AG04450 (cell line): ENCODE measurements at regions not wholly inside any gene's neighbourhood (a gene's known extent, or its start where the extent isn't known, plus 50 kb on each side); places are given as distances from the start of the nearest gene placed in this dataset.

Experiments
- CTCF ChIA-PET: fragments of 300-600, 350-600 bp; formaldehyde crosslinking; extraction: SDS; loops from one replicate; lab custom pipeline; 2022; ENCODE audit warnings: antibody characterized with exemption, inconsistent platforms; lab: Charles Lee
- POLR2A ChIA-PET: fragments of 350-600 bp; formaldehyde crosslinking; extraction: SDS; loops from one replicate; lab custom pipeline; 2021; ENCODE audit warnings: antibody characterized with exemption, inconsistent platforms; lab: Yijun Ruan, JAX
- DNase-seq: peaks from one replicate; pipeline ENCODE4 v3.0.0-alpha.2; 2011; ENCODE audit warnings: low read depth, low spot score
- H3K27ac ChIP-seq: one replicate; pipeline ENCODE4 v1.5.1; 2012; ENCODE audit warnings: low read depth, low read length, control low read depth
- H3K27me3 ChIP-seq: one replicate; pipeline ENCODE4 v1.6.0; 2012; ENCODE audit warnings: low read length; ENCODE audit not compliant: control insufficient read depth, insufficient read depth
- H3K4me3 ChIP-seq: 2 replicates; pipeline ENCODE4 v1.5.1; 2011; ENCODE audit warnings: mild to moderate bottlenecking, low read depth, low read length, control low read depth
- H3K9me3 ChIP-seq: 2 replicates; pipeline ENCODE4 v1.5.1; 2012; ENCODE audit warnings: low read length; ENCODE audit not compliant: control insufficient read depth, insufficient read depth
- TF ChIP-seq, protein P1 (sequence below): IDR thresholded peaks from 2 replicates; pipeline ENCODE4 v1.5.1; 2011; ENCODE audit warnings: low read depth, low read length, control low read depth, inconsistent platforms

DNA sequence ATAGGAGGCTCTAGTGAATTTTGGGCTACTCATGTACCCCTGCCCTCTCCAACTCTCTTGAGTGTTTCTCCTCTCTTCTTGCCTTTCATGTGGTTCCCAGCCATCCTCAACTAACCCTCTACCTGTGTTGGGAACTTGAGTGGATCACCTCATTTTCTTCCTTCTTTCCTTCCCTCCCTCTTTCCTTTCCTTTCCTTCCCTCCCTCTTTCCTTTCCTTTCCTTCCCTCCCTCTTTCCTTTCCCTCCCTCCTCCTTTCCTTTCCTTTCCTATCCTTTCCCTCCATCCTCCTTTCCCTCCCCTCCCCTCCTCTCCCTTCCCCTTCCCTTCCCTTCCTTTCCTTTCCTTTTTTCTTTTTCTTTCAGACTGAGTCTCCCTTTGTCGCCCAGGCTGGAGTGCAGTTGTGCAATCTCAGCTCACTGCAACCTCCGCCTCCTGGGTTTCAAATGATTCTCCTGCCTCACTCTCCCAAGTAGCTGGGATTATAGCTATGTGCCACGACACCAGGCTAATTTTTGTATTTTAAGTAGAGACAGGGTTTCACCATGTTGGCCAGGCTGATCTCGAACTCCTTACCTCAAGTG is 63.8 kb downstream of the BTBD3 start:
- Histone ChIP-seq H3K27ac (no peak overlapping the region), H3K27me3 (peaks cover 7% of the 10 kb centered on the region), H3K9me3 (no peaks in the 10 kb centered on the region), H3K4me3 (no peak overlapping the region)
- CTCF ChIA-PET = no interaction called here
- TF ChIP-seq, protein P1, sequence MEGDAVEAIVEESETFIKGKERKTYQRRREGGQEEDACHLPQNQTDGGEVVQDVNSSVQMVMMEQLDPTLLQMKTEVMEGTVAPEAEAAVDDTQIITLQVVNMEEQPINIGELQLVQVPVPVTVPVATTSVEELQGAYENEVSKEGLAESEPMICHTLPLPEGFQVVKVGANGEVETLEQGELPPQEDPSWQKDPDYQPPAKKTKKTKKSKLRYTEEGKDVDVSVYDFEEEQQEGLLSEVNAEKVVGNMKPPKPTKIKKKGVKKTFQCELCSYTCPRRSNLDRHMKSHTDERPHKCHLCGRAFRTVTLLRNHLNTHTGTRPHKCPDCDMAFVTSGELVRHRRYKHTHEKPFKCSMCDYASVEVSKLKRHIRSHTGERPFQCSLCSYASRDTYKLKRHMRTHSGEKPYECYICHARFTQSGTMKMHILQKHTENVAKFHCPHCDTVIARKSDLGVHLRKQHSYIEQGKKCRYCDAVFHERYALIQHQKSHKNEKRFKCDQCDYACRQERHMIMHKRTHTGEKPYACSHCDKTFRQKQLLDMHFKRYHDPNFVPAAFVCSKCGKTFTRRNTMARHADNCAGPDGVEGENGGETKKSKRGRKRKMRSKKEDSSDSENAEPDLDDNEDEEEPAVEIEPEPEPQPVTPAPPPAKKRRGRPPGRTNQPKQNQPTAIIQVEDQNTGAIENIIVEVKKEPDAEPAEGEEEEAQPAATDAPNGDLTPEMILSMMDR = no peak
- POLR2A ChIA-PET = no interaction called here
- no peak for DNase-seq

DNA sequence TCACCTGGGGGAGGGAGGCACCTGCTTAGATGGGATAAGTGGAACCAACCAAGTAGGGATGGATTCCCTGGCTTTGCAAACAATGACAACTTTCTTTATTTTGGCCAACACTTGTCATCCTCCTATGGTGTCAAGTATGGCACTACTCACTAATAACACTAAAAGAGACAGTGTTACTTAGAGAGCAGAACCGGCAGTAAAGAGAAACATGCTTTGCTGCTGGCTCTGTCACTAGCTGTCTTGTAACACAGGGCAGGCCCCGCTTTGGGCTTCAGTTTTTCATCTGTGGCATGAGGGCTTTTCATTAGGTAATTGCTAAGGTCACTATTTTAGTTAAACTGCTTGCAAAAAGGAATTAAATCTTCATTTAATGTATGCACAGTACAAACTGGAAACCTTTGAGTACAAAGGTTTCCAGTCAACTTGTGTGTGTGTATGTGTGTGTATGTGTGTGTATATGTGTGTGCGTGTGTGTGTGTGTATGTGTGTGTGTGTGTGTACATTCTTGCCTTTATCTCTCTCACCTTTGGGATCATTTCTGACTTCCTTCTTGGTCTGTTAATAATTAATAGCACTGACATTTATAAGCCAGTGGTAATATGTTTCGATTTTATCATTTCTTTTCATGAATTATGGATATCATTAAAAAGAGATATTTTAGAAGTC is 64.7 kb downstream of the BTBD3 start:
- no peak for DNase-seq
- POLR2A ChIA-PET = no interaction called here
- Histone ChIP-seq H3K4me3 (no peak overlapping the region), H3K27ac (no peak overlapping the region), H3K27me3 (peaks cover 7% of the 10 kb centered on the region), H3K9me3 (no peaks in the 10 kb centered on the region)
- CTCF ChIA-PET = no interaction called here
- TF ChIP-seq, protein P1 = no peak

DNA sequence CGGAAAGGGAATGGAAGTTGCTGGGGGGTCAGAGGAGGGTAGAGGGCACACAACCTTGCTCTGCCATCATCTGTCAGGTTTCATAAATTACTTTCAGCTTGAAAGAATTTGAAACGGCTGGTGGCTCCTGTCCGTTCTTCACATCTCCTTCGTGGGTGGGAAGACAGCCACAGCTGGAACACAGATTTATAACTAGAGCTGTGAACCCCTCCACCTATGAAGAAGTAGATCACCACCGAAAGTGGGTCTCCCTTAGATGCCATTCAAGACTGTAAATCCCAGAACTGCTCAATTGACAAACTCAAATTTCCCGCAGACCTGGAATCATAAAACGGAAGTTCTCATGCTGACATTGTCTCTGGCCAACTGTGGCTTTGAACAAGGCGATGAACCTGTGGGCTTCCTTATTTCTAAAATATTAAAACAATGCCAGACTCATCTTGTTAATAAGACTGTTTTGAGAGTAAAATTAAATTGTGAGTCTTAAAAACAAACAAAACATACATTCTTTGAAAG is 65.3 kb downstream of the BTBD3 start:
- ChIA-PET CTCF (no interaction called here), POLR2A (no interaction called here)
- no peak for DNase-seq
- TF ChIP-seq, protein P1 = no peak
- Histone ChIP-seq H3K9me3 (no peaks in the 10 kb centered on the region), H3K4me3 (no peak overlapping the region), H3K27me3 (peaks cover 7% of the 10 kb centered on the region), H3K27ac (no peak overlapping the region)

DNA sequence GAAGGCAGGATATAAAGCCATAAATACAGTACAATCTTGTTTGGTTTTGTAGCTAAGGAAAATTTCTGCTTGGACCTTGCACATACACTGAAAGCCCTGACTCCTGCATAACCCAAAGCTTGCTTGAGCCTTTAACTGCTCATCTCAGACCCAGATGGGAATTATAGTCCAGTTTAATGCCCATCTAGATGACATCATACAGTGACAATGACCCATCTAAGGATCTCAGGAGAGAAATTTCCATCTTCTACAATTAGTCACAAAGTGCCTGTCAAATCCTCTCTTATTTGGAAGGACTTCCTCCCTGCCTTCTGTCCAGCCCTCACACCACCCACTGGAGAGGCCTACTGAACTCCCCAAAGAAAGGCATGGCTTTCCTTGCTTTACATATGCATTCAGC is 69.3 kb downstream of the BTBD3 start:
- Histone ChIP-seq H3K9me3 (no peaks in the 10 kb centered on the region), H3K27ac (no peak overlapping the region), H3K27me3 (peaks cover 3% of the 10 kb centered on the region), H3K4me3 (no peak overlapping the region)
- ChIA-PET CTCF (no interaction called here), POLR2A (no interaction called here)
- DNase-seq = no peak
- TF ChIP-seq, protein P1 = no peak

DNA sequence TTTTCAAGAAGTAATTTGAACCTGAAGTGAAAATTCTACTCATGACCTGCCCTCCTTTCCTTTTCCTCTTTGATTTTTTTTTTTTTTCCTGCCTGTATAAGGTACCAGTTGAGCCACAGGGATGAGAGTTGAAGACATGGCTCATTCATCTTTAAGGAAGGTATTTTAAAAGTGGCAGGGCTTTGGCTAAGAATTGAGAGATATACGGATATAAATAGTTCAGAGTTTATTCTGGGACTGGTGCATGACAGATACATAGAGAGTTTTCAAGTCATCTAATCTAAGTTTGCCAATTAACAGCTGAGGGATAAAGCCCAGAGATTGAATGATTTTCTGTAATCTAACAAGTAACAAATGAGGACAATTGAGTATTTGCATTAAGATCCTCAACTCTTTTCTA is 69.8 kb downstream of the BTBD3 start:
- Histone ChIP-seq H3K27ac (no peak overlapping the region), H3K9me3 (no peaks in the 10 kb centered on the region), H3K4me3 (no peak overlapping the region), H3K27me3 (no peaks in the 10 kb centered on the region)
- DNase-seq = no peak
- ChIA-PET POLR2A (no interaction called here), CTCF (no interaction called here)
- TF ChIP-seq, protein P1 = no peak
